Lower lobe of right lung (tissue), 2 donors: ENCODE measurements at regions not wholly inside any gene's neighbourhood (a gene's known extent, or its start where the extent isn't known, plus 50 kb on each side); places are given as distances from the start of the nearest gene placed in this dataset.

Source experiments
- ATAC-seq, 2 donors: fragments of 200-7000 bp; cut with Tn5 transposase; one replicate each; pipeline ENCODE4 v1.9.1; 2020 to 2022; ENCODE audit warnings: mild to moderate bottlenecking in 2 of 2, moderate library complexity in 2 of 2
- DNase-seq: peaks from one replicate; pipeline ENCODE4 v3.0.0-alpha.2; 2020
- H3K27ac ChIP-seq: fragments of 200-600 bp; one replicate; pipeline ENCODE4 v1.8.0; 2022
- H3K27me3 ChIP-seq: fragments of 200-600 bp; one replicate; pipeline ENCODE4 v1.8.0; 2022; ENCODE audit warnings: low read depth
- H3K36me3 ChIP-seq: fragments of 200-600 bp; one replicate; pipeline ENCODE4 v1.8.0; 2022; ENCODE audit warnings: mild to moderate bottlenecking
- H3K4me1 ChIP-seq: fragments of 200-600 bp; one replicate; pipeline ENCODE4 v1.8.0; 2022
- H3K4me3 ChIP-seq: fragments of 200-600 bp; one replicate; pipeline ENCODE4 v1.8.0; 2022; ENCODE audit warnings: mild to moderate bottlenecking
- H3K9me3 ChIP-seq: fragments of 200-600 bp; one replicate; pipeline ENCODE4 v1.8.0; 2022
- CTCF ChIP-seq: fragments of 200-600 bp; IDR thresholded peaks from one replicate; pipeline ENCODE4 v1.8.0; 2022; ENCODE audit warnings: antibody characterized with exemption, mild to moderate bottlenecking
- intact Hi-C: fragments of 100-400 bp; cut with DNase I; formaldehyde crosslinking; loops from one replicate; pipeline ENCODE4 v1.11.0; 2022
- donor health status: DM: no; HTN: yes; CAD: no; lungs with severe emphysema.

DNA sequence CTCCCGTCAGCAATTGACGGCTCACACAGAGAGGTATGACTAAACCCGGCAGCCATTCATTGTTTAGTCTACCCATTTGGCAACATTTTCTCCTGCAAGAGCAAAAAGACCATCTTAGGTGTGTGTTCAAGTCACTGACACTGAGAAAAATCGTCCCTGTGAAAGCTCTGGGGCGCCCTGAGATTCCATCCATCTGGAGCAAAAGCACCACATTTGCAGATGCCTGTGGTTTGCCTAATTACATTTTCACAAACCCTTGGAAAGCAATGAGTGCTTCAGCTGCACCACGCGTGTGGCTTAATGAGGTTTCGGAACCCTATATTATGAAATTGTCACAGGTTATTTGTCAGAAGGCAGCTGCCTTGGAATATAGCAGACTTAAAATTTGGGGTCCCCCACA lies 110.7 kb upstream of the PTPRM start:
- no peaks in the 10 kb centered on the region for H3K36me3 ChIP-seq
- H3K27me3 ChIP-seq, result no peaks in the 10 kb centered on the region
- no peak for TF ChIP-seq CTCF
- H3K27ac ChIP-seq, result no peak overlapping the region
- no peaks in the 10 kb centered on the region for H3K4me1 ChIP-seq
- no peak overlapping the region for H3K4me3 ChIP-seq
- DNase-seq (no peak), ATAC-seq (no peak)
- intact Hi-C loops, result no loop called here
- H3K9me3 ChIP-seq, result no peaks in the 10 kb centered on the region

GRCh38 chr18:7457262-7457661 lies 109.9 kb upstream of the PTPRM start:
- no peak for TF ChIP-seq CTCF
- Histone ChIP-seq H3K9me3 (no peaks in the 10 kb centered on the region), H3K27ac (no peak overlapping the region), H3K4me3 (no peak overlapping the region), H3K27me3 (no peaks in the 10 kb centered on the region), H3K36me3 (no peaks in the 10 kb centered on the region), H3K4me1 (no peaks in the 10 kb centered on the region)
- intact Hi-C loops, result no loop called here
- ATAC-seq (no peak), DNase-seq (no peak)

- Histone ChIP-seq H3K4me1 (no peaks in the 10 kb centered on the region), H3K4me3 (no peak overlapping the region), H3K27ac (no peak overlapping the region), H3K9me3 (no peaks in the 10 kb centered on the region), H3K36me3 (no peaks in the 10 kb centered on the region), H3K27me3 (no peaks in the 10 kb centered on the region)
- DNase-seq (no peak), ATAC-seq (no peak)
- TF ChIP-seq CTCF, result no peak
- intact Hi-C loops, result no loop called here
Observed at GRCh38 chr18:7458884-7459283, 108.2 kb upstream of the PTPRM start.

GRCh38 chr18:7459851-7460770 lies 107.0 kb upstream of the PTPRM start:
- H3K9me3 ChIP-seq, result no peaks in the 10 kb centered on the region
- H3K27me3 ChIP-seq, result no peaks in the 10 kb centered on the region
- DNase-seq (no peak), ATAC-seq (no peak)
- no peaks in the 10 kb centered on the region for H3K4me1 ChIP-seq
- H3K4me3 ChIP-seq, result peak overlapping the region; percentile 29
- no peaks in the 10 kb centered on the region for H3K36me3 ChIP-seq
- no peak for TF ChIP-seq CTCF
- intact Hi-C loops, result no loop called here
- H3K27ac ChIP-seq, result no peak overlapping the region

DNA sequence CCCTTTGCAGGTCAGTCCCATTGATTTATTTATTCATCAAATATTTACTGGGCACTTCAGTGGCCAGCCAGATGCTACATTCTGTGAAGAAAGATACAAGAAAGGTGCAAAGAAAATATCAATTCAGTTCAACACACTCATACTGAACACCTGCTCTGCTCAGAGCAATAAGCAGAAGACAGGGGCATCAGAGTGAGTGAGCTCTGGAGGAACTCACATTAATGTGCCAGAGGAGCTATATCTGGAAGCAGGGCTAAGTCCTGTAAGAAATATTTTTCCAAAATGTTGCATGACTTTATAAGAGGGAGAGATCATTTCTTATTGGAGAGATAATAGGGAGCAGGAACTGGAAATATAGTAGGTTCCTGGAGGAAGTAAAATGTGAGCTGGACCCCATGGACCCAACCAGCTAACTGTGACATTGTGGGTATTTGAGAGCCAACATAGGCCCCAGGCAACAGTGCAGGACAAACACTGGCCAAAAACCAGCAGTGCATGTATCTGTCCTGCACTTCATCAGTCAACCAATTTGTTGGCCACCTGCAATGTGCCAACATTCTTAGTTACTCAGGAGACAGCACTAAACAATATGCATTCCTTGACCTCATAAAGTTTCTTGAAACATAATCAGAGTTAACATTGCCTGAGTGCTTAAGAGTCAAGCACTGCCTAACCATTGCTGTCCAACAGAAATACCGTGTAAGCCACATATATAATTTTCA lies 102.7 kb upstream of the PTPRM start:
- Histone ChIP-seq H3K27me3 (no peaks in the 10 kb centered on the region), H3K9me3 (no peaks in the 10 kb centered on the region), H3K27ac (no peak overlapping the region), H3K4me1 (no peaks in the 10 kb centered on the region), H3K36me3 (no peaks in the 10 kb centered on the region), H3K4me3 (no peak overlapping the region)
- intact Hi-C loops, result no loop called here
- ATAC-seq (peak; percentile 50 to 67), DNase-seq (no peak)
- TF ChIP-seq CTCF, result no peak
